H1 (cell line): ENCODE measurements at regions not wholly inside any gene's neighbourhood (a gene's known extent, or its start where the extent isn't known, plus 50 kb on each side); places are given as distances from the start of the nearest gene placed in this dataset.

Source experiments
- GABPA ChIP-seq: IDR thresholded peaks from 2 replicates; pipeline ENCODE4 v1.6.1; 2011; ENCODE audit warnings: mild to moderate bottlenecking, low read length, moderate library complexity, borderline replicate concordance; ENCODE audit not compliant: insufficient read depth
- TCF12 ChIP-seq: IDR thresholded peaks from 2 replicates; pipeline ENCODE4 v1.6.1; 2011; ENCODE audit warnings: low read depth, mild to moderate bottlenecking, low read length
- TF ChIP-seq, protein P1 (sequence below): fragments of 300-600 bp; sonication (generic); IDR thresholded peaks from 2 replicates; pipeline ENCODE4 v1.7.1; 2012; ENCODE audit warnings: low read length, moderate library complexity, mild to moderate bottlenecking, inconsistent platforms; ENCODE audit not compliant: insufficient replicate concordance

DNA sequence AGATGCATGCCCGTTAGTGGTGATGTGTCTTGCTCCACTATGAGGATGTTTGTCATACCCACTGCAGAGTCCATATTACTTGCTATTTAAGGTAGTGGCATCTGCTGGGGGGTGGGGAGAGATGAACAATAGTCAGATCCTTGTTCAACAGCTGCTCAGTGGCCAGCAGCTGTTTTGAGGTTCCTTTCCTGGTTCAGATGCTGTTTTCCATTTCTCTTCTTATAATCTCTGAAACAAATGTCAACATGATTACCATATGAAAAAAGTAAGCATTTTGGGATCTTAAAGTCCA is 1567.9 kb upstream of the TENM3 start (continued):
- TF ChIP-seq TCF12 (no peak), GABPA (no peak)
- TF ChIP-seq, protein P1, sequence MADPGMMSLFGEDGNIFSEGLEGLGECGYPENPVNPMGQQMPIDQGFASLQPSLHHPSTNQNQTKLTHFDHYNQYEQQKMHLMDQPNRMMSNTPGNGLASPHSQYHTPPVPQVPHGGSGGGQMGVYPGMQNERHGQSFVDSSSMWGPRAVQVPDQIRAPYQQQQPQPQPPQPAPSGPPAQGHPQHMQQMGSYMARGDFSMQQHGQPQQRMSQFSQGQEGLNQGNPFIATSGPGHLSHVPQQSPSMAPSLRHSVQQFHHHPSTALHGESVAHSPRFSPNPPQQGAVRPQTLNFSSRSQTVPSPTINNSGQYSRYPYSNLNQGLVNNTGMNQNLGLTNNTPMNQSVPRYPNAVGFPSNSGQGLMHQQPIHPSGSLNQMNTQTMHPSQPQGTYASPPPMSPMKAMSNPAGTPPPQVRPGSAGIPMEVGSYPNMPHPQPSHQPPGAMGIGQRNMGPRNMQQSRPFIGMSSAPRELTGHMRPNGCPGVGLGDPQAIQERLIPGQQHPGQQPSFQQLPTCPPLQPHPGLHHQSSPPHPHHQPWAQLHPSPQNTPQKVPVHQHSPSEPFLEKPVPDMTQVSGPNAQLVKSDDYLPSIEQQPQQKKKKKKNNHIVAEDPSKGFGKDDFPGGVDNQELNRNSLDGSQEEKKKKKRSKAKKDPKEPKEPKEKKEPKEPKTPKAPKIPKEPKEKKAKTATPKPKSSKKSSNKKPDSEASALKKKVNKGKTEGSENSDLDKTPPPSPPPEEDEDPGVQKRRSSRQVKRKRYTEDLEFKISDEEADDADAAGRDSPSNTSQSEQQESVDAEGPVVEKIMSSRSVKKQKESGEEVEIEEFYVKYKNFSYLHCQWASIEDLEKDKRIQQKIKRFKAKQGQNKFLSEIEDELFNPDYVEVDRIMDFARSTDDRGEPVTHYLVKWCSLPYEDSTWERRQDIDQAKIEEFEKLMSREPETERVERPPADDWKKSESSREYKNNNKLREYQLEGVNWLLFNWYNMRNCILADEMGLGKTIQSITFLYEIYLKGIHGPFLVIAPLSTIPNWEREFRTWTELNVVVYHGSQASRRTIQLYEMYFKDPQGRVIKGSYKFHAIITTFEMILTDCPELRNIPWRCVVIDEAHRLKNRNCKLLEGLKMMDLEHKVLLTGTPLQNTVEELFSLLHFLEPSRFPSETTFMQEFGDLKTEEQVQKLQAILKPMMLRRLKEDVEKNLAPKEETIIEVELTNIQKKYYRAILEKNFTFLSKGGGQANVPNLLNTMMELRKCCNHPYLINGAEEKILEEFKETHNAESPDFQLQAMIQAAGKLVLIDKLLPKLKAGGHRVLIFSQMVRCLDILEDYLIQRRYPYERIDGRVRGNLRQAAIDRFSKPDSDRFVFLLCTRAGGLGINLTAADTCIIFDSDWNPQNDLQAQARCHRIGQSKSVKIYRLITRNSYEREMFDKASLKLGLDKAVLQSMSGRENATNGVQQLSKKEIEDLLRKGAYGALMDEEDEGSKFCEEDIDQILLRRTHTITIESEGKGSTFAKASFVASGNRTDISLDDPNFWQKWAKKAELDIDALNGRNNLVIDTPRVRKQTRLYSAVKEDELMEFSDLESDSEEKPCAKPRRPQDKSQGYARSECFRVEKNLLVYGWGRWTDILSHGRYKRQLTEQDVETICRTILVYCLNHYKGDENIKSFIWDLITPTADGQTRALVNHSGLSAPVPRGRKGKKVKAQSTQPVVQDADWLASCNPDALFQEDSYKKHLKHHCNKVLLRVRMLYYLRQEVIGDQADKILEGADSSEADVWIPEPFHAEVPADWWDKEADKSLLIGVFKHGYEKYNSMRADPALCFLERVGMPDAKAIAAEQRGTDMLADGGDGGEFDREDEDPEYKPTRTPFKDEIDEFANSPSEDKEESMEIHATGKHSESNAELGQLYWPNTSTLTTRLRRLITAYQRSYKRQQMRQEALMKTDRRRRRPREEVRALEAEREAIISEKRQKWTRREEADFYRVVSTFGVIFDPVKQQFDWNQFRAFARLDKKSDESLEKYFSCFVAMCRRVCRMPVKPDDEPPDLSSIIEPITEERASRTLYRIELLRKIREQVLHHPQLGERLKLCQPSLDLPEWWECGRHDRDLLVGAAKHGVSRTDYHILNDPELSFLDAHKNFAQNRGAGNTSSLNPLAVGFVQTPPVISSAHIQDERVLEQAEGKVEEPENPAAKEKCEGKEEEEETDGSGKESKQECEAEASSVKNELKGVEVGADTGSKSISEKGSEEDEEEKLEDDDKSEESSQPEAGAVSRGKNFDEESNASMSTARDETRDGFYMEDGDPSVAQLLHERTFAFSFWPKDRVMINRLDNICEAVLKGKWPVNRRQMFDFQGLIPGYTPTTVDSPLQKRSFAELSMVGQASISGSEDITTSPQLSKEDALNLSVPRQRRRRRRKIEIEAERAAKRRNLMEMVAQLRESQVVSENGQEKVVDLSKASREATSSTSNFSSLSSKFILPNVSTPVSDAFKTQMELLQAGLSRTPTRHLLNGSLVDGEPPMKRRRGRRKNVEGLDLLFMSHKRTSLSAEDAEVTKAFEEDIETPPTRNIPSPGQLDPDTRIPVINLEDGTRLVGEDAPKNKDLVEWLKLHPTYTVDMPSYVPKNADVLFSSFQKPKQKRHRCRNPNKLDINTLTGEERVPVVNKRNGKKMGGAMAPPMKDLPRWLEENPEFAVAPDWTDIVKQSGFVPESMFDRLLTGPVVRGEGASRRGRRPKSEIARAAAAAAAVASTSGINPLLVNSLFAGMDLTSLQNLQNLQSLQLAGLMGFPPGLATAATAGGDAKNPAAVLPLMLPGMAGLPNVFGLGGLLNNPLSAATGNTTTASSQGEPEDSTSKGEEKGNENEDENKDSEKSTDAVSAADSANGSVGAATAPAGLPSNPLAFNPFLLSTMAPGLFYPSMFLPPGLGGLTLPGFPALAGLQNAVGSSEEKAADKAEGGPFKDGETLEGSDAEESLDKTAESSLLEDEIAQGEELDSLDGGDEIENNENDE = no peak
